ENCODE measurements at regions not wholly inside any gene's neighbourhood (a gene's known extent, or its start where the extent isn't known, plus 50 kb on each side); places are given as distances from the start of the nearest gene placed in this dataset.

DNA sequence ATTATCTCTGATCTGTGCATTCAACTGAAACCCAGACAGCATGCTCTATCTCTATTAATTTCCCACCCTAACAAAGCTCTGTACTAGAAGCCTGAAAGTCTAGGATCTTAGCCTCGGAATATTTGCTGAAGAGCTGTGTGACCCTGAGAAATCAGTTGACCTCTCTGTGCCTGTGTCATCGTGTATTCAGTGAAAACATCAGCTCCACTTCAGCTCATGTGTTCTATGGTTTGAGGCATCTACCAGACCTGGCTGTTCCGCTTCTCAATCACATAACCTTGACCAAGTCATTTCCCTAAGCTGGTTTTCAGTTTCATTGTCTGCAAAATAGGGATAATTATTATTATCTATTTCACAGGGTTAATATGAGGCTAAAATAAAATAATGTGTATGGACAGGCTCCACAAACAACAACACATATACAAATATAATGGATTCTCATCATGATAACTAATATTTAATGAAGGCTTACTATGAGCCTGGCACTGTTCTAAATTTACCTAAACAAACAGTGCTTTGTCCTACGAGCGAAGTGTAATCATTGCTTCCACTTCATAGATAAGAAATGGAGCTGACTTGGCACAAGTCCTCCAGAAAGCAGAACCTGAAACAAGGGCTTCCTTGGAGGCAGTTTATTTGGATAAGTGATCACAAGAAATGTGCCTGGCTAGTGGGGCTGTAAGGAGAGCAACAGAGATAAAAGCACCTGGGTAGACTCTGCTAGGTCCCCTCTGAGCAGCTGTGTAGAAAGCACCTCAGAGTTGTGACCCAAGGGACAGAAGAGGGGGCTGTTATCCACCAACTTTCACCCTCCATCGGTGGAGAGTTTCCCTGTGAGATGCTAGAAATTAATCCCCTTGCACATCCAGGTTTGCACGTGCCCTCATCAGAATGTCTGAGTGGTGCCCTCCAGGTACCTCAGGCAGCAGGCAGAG, 356.9 kb downstream of the RAB28 start:
- DNase-seq (ENCODE audit: low read depth) = no peak

DNA sequence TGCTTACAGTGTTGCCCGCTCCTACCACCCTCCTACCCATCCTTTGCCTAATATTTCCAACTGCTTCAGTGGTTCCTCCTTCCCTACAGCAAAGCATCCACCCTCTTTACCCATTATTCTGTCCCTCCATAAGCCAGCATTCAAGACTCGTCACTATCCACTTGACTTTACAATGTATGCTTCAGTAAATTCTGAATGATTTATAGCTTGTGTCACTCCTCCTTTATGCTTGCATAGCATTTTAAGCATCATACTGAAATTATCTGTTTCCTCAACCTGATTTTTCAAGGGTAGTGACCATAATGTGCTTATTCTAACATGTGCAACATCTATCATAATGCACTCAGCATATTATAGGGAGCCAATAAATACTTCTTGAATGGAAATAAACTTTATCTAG, 365.5 kb downstream of the RAB28 start:
- DNase-seq (ENCODE audit: low read depth) = no peak

DNA sequence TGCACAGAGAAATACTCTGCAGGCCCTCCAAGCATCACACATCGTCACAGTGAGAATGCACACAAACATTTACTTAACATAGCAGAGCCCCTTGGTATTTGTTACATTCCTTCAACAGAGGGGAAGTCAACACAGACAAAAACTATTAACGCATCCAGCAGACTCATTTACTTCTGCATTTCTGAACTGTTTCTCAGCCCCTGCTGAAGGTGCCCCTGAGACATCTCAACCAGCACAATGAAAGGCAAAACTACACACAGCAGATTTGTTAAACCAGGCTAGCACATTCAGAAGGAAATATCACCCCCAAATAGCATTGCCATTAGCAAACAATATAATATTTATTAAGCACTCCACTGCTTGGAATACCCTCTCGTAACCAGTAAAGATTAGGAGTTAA, 367.0 kb downstream of the RAB28 start:
- no peak for DNase-seq (ENCODE audit: low read depth)

DNA sequence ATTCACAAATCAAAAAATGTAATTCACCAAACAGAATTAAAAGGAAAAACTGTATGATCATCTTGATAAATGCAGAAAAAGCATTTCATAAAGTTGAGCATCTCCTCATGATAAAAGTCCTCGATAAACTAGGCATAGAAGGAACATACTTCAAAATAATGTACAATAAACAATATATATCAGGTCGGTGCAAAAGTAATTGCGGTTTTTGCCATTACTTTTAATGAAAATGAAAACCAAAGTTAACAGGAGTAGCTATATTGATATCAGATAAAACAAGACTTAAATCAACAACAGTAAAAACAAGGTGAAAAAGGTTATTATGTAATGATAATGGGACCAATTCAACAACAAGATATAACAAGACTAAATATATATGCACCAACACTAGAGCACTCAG, 372.1 kb downstream of the RAB28 start:
- DNase-seq (ENCODE audit: low read depth) = no peak

DNA sequence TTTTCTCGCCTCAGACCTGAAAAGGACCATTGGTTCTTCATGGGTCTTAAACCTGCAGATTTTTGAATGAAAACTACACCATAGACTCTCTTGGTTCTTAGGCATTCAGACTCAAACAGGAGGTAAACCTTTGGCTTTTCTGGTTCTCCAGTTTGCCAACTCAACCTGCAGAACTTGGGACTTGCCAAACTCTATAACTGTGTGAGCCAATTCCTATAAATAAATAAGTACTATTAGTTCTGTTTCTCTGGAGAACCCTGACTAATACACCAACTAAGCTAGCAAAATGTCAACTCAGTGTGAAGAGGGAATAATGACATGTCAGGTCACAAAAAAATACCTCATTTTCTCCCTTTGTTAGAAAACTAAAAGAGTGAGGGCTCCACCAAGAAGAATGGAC, 374.6 kb downstream of the RAB28 start:
- no peak for DNase-seq (ENCODE audit: low read depth)

DNA sequence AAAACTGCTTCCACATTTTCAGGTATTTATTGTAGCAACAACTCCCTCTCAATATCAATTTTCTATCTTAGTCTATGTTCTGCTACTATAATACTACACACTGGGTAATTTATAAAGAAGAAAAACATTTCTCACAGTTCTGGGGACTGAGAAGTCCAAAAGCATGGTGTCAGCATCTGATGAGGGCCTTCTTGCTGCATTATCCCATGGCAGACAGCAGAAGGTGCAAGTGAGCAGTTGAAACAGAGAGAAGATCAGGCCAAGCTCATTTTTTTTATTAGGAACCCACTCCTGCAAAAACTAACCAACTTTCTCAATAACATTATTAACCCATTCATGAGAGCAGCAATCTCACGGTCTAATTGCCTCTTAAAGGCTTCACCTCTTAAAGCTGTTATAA, 376.0 kb downstream of the RAB28 start:
- no peak for DNase-seq (ENCODE audit: low read depth)

DNA sequence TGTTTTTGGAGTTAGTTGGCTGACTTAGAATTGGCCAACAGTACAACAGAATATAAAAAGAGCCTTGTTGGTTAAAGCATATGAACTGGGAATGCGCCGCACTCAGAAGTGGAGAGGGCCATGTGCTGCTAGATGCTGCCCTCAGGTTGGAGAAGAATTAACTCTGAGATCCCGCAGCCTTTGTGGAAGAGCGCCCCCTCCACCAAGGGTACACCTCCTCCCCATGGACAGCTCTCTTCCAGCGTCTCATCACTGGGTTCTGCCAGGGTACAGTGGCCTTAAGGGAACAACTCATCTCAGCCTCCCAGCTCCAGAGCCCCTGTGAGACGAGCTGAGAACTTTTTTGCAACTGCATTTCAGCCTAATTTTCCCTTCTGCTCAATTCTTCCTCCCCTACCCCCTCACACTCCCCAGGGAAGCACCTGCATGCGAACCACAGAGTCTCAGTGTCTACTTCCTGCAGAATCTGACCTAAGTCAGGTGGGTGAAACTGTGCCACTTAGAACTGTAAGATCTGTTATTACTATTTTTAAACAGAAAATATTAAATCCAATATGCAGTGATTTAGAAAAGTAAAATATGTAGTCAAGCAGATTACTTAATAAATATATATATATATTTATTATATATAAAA, 380.6 kb downstream of the RAB28 start:
- no peak for DNase-seq (ENCODE audit: low read depth)

DNA sequence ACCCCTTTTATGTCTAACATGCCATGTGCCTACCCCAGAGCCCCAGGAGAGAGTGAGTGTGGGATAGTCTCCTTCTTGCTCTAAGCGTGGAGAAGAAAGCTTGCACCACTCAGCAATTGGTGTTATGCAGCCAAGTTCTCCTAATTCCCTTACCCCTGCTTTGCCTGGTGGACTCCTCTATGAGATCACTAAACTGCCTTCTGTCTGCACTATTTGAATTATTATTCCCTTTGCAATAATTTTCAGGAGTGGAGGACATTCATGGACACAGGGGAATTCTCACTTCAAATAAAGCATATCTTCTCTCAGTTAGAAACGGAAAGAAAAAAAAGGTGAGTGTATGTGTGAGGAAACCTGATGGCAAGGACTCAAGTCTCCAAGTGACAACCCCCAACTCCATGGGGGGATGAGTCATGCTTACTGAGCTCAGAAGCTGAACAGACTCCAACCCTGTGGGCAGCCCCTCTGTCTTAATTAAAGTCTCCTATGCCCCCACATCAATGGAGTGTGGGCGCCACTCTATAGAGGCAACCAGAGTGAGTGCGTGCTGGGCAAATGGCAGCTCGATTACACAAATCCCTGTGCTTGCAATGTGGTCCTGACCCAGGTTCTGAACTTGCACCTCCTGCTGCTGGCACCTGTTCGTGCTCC, 381.9 kb downstream of the RAB28 start:
- no peak for DNase-seq (ENCODE audit: low read depth)

DNA sequence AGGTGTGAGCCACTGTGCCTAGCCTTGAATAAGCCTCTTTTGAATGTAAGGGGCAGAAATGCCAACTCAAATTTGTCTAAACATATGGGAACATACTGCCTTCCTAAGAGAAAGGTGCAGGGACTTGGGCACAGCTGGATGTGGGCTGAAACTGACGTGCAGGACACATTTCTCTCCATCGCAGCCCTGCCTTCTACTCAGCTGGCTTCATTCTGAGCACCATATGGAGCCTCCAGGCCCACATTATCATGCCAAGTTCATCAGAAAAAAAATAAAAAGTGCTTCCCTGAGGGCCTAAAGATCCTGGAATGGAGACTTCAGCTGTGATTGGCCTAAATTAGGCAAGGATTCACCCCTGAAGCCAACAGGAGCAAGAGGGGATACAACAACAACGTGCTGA, 386.2 kb downstream of the RAB28 start:
- DNase-seq (ENCODE audit: low read depth) = no peak

DNA sequence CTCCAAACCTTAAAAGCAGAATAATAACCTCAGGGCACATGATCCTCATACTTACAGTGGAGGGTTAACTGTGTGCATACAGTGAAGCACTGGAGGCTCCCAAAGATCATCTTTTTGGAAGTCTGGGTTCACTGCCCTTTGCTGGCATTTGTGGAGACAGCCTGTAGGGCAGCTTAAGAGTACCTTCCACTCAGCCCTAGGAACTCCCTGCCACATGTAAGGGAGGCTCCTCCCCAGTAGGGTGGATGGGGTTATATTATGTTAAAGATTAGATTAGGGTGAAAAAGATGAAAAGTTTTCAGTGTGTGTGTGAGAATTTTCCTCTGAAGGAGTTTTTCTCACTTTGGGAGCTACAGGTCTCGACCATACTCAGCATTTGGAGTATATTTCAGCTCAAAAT, 388.4 kb downstream of the RAB28 start:
- no peak for DNase-seq (ENCODE audit: low read depth)

DNA sequence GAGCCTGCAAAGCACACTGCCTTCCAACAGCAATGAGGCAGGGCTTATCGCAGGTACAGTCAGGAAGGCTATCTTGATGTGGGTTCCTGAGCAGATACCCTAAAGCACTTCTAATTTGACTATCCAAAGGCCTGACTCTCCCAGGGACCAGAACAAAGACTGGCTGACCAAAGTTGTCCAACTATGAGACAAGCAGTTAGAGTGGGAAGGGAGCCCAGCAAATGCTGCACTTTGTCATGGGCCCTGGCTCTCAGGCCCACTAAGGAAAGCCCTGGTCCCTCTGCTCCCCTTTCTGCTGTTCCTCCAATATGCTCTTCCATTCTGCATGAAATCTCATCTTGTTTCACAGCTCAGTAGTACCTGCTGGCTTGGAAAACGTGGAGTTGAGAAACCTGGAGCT, 391.0 kb downstream of the RAB28 start:
- DNase-seq (ENCODE audit: low read depth) = no peak

DNA sequence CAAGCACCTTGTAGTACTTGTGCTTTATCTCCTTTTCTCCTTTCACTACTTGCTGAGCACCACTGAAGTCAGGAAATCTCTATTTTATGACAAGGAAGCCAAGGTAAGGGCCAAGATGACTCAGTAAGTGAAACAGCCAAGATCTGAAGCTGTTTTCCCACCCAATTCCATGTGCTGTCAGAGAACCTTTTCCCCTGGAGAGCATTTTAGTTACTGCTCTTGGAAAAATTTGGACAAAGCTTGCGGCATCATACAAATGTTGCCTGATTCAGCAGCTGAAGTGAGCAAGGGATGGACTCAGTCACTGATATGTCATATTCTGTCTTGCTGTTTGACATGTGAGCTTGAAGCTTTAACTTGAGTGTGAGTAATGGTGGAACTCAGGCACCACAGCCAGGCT, 391.4 kb downstream of the RAB28 start:
- no peak for DNase-seq (ENCODE audit: low read depth)

DNA sequence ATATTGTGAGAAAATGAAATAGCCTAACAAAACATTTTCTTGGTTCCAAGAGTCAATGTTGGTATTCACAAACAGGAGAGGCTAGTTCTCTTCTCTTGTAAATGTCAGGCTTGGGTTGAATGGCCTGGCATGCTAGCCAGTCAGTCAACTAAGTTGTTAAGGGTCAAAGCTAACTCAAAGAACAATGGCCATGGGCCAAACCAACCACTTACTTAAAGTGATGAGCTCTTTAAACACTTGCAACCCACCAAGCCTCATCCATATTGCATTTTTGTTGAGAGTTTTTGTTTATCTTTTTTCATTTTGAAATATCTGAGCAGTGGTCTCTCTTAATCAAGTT, 394.5 kb downstream of the RAB28 start:
- DNase-seq (ENCODE audit: low read depth) = no peak

DNA sequence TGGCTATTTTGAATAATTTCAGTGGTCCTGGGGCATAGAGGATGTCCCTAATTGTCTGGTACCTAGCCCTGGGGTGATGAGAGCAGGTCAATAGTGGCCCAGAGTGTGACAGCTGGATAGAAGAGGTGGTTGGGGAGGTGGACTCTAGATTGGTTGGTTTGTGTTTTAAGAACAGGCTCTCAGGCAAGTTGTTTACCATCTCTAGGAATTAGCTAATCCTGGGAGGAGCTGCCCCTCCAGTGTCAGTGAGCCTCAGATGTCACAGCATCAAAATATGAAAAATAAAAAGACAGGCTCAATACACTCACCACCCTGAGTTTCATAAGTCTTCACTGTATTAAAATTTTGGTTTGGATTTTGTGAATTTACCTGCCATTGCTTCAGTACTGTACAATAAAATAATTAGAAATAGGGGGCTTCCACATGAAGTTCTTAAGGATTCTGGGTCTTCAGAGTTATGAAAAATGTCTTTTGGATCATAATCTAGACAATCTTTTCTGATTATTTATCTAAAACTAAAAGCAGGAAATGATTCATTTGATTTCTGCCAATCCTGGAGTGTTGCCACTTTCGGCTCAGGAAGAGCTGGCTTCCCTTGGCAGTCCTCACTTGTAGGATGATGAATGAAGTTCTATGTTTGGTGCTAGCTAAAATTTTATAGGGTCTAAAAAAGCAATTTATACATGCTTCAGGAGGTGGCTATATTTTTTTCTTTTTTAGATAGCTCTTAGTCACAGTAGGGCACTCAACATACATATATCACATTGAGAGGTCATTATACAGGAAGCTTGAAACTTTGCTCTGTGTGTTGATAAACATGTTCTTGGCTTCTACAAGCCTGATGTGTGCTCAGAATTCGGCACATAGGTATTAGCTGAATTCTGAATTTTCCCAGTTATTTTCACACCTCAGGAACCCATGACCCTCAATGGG, 395.1 kb downstream of the RAB28 start:
- DNase-seq (ENCODE audit: low read depth) = no peak

DNA sequence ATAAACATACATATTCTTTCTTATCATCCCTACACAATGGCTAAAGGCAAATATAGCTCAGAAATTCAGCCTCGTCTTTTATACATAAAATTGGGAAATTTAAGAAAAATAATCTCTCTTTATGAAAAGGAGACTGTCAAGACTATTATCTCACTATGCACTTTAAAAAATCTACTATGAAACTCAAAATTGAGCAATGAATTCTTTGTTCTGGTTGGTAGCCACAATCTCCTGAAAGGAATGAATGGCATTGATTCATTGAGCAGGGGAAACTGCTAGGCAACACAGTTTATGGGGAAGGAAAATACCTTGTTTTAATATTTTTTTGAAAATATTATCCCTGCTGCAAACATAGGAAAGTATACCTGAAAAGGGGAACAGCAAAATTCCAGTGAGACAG, 397.1 kb downstream of the RAB28 start:
- DNase-seq (ENCODE audit: low read depth) = no peak

DNA sequence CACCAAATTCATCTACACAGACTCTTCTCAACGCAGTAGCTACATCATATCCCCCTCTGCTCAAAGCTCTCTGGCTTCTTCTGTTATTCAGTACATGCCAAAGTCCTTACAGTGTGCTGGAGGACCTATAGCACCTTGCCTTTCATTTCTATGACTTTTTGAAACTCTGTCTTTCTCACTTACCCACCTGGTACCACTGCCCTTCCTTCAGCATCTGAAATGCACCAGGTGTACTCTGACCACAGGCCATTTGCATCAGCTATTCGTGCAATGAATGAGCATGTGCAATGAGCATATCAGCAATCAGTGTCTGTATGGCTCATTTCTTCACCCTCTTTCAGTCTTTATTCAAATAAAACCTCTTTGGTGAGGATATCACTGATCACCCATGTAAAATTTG, 399.9 kb downstream of the RAB28 start:
- DNase-seq (ENCODE audit: low read depth) = no peak

DNA sequence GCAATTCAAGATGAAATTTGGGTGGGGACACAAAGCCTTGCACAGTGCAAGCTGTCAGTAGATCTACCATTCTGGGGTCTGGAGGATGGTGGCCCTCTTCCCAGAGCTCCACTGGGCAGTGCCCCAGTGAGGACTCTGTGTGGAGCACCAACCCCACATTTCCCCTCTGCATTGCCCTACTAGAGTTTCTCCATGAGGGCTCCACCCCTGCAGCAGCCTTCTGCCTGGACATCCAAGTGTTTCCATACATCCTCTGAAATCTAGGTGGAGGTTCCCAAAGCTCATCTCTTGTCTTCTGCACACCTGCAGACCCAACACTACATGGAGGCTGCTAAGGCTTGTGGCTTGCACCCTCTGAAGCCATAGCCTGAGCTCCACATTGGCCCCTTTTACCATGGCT, 402.3 kb downstream of the RAB28 start:
- no peak for DNase-seq (ENCODE audit: low read depth)

DNA sequence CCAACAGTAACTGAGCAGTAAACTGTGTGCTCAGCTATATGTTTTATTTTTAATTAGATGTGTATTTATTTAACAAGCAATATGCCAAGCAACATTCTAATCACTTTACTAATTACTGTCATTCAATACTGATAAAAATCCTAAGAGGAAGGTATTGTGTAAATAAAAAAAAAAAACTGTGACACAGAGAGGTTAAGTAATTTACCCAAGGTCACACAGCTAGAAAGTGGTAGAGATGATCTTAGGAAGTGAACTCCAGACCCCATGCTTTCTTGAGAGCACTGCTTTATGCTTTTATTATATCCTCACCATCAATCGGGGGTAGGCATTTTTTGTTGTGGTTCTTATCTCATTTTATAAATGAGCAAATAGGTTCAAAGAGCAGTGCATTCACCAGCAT, 417.1 kb downstream of the RAB28 start:
- no peak for DNase-seq (ENCODE audit: low read depth)

DNA sequence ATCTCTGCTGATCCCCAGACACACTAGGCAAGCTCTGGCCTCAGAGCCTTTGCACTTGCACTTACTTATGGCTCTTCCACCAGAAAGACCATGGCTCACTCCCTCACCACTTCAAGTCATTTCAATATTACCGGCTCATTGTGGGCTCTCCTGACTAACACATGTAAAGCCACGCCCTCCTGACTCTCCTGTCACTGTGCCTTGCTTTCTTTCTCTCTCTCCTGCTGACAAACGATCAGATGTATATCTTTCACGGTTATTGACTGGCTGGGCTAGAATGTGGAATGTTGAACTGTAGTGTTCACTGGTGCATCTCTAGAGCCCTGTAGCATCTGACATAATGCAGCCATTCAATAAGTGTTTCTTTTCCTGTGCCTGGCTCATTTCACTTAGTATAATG, 425.1 kb downstream of the RAB28 start:
- no peak for DNase-seq (ENCODE audit: low read depth)

DNA sequence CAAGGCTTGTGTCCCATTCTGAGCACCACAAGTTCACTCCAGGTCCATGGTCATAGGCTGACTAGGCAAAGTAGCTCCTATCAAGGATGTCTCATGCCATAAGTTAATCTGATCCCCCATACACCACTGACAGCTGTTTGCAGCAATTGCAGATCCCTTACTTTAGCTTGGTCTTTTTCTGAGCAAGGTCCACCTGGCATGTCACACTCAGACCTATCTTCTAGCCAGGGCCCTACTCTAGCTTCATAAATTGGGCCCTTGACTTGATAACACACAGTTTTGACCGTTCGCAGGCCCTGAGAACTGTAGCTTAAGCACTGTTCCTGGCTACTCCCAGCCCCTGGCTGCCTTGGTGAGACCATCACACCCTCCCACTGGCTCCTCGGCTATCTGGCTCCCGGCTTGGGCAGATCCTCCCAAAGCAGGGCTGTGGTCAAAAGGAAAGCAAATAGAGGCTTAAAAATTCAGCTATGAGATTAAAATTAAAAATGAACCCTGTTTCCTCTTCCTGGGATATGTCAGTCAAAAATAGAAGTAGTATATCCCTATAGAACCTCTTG, 427.4 kb downstream of the RAB28 start:
- no peak for DNase-seq (ENCODE audit: low read depth)

DNA sequence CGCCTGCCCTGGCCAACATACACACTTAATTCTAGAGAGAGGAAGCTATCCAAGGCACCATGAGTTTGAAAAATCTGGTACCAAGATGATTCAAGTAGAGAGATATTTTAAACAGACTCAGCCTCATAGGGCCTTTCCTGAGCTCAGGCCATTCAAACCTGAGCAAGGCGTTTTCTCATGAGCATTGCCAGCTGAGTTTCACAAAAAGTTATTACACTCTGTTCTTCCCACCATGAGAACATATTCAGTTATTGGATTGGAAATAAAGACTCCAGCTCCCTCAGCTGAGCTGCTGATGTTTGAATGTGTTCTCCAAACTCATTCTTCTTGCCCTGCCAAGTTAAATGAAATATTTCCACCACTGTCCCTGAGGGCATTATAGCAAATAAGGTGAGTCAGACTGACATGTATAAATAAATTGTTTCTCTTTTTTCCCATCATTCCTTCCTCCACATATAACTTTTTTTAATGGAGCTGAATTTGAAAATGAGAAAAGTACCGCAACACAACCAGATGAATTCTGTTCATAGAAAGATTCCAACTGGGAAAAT, 429.6 kb downstream of the RAB28 start:
- no peak for DNase-seq (ENCODE audit: low read depth)

DNA sequence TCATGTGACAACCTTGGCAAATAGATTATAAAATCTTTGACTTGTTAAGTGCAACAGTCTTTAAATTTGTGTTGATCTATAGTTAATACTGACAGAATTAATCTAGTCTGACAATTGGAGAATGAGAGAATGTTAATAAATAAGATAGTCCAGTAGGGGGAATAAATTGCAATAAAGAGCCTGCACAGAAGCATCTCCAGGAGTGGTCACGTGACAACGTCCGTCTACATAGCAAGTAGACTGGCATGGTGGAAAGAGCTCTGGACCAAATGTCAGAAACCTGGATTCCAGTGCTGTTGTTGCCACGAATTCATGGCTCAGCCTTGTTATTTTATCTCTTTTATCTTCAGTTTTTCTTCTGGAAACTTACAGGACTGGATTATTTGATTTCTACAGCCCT, 436.5 kb downstream of the RAB28 start:
- DNase-seq (ENCODE audit: low read depth) = no peak

Data from activated T-cell treated with anti-CD3 and anti-CD28 coated beads for 1 hour (primary cell).